Subcutaneous abdominal adipose tissue (tissue), 5 donors: ENCODE measurements at regions not wholly inside any gene's neighbourhood (a gene's known extent, or its start where the extent isn't known, plus 50 kb on each side); places are given as distances from the start of the nearest gene placed in this dataset.

Source experiments
- H3K27ac ChIP-seq: one replicate; pipeline ENCODE4 v1.7.0; 2013; ENCODE audit warnings: low read depth, mild to moderate bottlenecking, inconsistent platforms, low read length, moderate library complexity
- H3K27me3 ChIP-seq, 5 donors: one replicate each; pipeline ENCODE4 v1.7.0; 2013; ENCODE audit warnings: low read length in 5 of 5, inconsistent platforms in 1 of 5; ENCODE audit not compliant: control insufficient read depth in 5 of 5, insufficient read depth in 4 of 5
- H3K36me3 ChIP-seq, 5 donors: one replicate each; pipeline ENCODE4 v1.7.0; 2013; ENCODE audit warnings: low read length in 5 of 5; ENCODE audit not compliant: control insufficient read depth in 5 of 5, insufficient read depth in 5 of 5
- H3K4me1 ChIP-seq, 5 donors: one replicate each; pipeline ENCODE4 v1.7.0; 2013; ENCODE audit warnings: low read length in 5 of 5, mild to moderate bottlenecking in 3 of 5, moderate library complexity in 1 of 5; ENCODE audit not compliant: control insufficient read depth in 5 of 5, insufficient read depth in 5 of 5
- H3K4me3 ChIP-seq, 5 donors: one replicate each; pipeline ENCODE4 v1.7.0; 2013; ENCODE audit warnings: low read length in 5 of 5, low read depth in 1 of 5
- H3K9ac ChIP-seq, 5 donors: one replicate each; pipeline ENCODE4 v1.7.0; 2013; ENCODE audit warnings: low read length in 5 of 5, mild to moderate bottlenecking in 4 of 5, moderate library complexity in 3 of 5
- H3K9me3 ChIP-seq, 5 donors: one replicate each; pipeline ENCODE4 v1.7.0; 2013; ENCODE audit warnings: low read length in 5 of 5; ENCODE audit not compliant: control insufficient read depth in 5 of 5
- donor health status: healthy.
- donor health status: healthy.
- donor health status: healthy.
- donor health status: healthy.
- donor health status: healthy.

GRCh38 chr1:228823200-228823599 is 87.9 kb downstream of the RHOU start:
- Histone ChIP-seq H3K27ac (no peak overlapping the region), H3K4me3 (no peak overlapping the region), H3K27me3 (peaks cover 0 to 2% (median 0%) of the 10 kb centered on the region in 5 donors), H3K9ac (no peak overlapping the region), H3K36me3 (no peaks in the 10 kb centered on the region), H3K4me1 (peaks cover 0 to 10% (median 3%) of the 10 kb centered on the region in 5 donors), H3K9me3 (no peaks in the 10 kb centered on the region)

- peaks cover 0 to 10% (median 3%) of the 10 kb centered on the region in 5 donors for H3K4me1 ChIP-seq
- peaks cover 0 to 2% (median 0%) of the 10 kb centered on the region in 5 donors for H3K27me3 ChIP-seq
- no peak overlapping the region for H3K27ac ChIP-seq
- no peak overlapping the region for H3K9ac ChIP-seq
- H3K36me3 ChIP-seq = no peaks in the 10 kb centered on the region
- no peak overlapping the region for H3K4me3 ChIP-seq
- H3K9me3 ChIP-seq = no peaks in the 10 kb centered on the region
Observed at GRCh38 chr1:228824366-228824765, 89.1 kb downstream of the RHOU start.

- Histone ChIP-seq H3K27me3 (peaks cover 0 to 2% (median 0%) of the 10 kb centered on the region in 5 donors), H3K4me1 (peaks cover 0 to 10% (median 3%) of the 10 kb centered on the region in 5 donors), H3K4me3 (no peak overlapping the region), H3K36me3 (no peaks in the 10 kb centered on the region), H3K9me3 (no peaks in the 10 kb centered on the region), H3K9ac (no peak overlapping the region), H3K27ac (no peak overlapping the region)
Observed at GRCh38 chr1:228825041-228825440, 89.8 kb downstream of the RHOU start.

- H3K4me1 ChIP-seq = peaks cover 0 to 12% (median 3%) of the 10 kb centered on the region in 5 donors
- no peaks in the 10 kb centered on the region for H3K36me3 ChIP-seq
- H3K27me3 ChIP-seq = peaks cover 0 to 2% (median 0%) of the 10 kb centered on the region in 5 donors
- H3K9me3 ChIP-seq = no peaks in the 10 kb centered on the region
- no peak overlapping the region for H3K4me3 ChIP-seq
- no peak overlapping the region for H3K27ac ChIP-seq
- no peak overlapping the region for H3K9ac ChIP-seq
Observed at GRCh38 chr1:228825840-228826484, 90.7 kb downstream of the RHOU start.

- Histone ChIP-seq H3K27me3 (peaks cover 0 to 2% (median 0%) of the 10 kb centered on the region in 5 donors), H3K9ac (no peak overlapping the region), H3K36me3 (no peaks in the 10 kb centered on the region), H3K4me3 (no peak overlapping the region), H3K9me3 (no peaks in the 10 kb centered on the region), H3K4me1 (peaks cover 0 to 13% (median 3%) of the 10 kb centered on the region in 5 donors), H3K27ac (no peak overlapping the region)
Observed at GRCh38 chr1:228827019-228827418, 91.7 kb downstream of the RHOU start.

GRCh38 chr1:228828151-228828550 is 92.9 kb downstream of the RHOU start:
- Histone ChIP-seq H3K27me3 (peaks cover 0 to 2% (median 0%) of the 10 kb centered on the region in 5 donors), H3K9ac (no peak overlapping the region), H3K36me3 (no peaks in the 10 kb centered on the region), H3K4me3 (no peak overlapping the region), H3K9me3 (no peaks in the 10 kb centered on the region), H3K27ac (no peak overlapping the region), H3K4me1 (peaks cover 0 to 13% (median 3%) of the 10 kb centered on the region in 5 donors)

- Histone ChIP-seq H3K27ac (no peak overlapping the region), H3K4me1 (peaks cover 0 to 13% (median 3%) of the 10 kb centered on the region in 5 donors), H3K36me3 (no peaks in the 10 kb centered on the region), H3K9ac (no peak overlapping the region), H3K27me3 (peaks cover 0 to 7% (median 6%) of the 10 kb centered on the region in 5 donors), H3K9me3 (no peaks in the 10 kb centered on the region), H3K4me3 (no peak overlapping the region)
Observed at GRCh38 chr1:228830185-228830953, 95.1 kb downstream of the RHOU start.

- no peak overlapping the region for H3K9ac ChIP-seq
- H3K4me3 ChIP-seq = no peak overlapping the region
- peaks cover 0 to 11% (median 3%) of the 10 kb centered on the region in 5 donors for H3K4me1 ChIP-seq
- no peaks in the 10 kb centered on the region for H3K9me3 ChIP-seq
- H3K27me3 ChIP-seq = peaks cover 0 to 7% (median 6%) of the 10 kb centered on the region in 5 donors
- H3K27ac ChIP-seq = no peak overlapping the region
- H3K36me3 ChIP-seq = no peaks in the 10 kb centered on the region
Observed at GRCh38 chr1:228830954-228831481, 95.7 kb downstream of the RHOU start.

- Histone ChIP-seq H3K27me3 (peaks cover 0 to 6% (median 5%) of the 10 kb centered on the region in 5 donors), H3K36me3 (no peaks in the 10 kb centered on the region), H3K27ac (no peak overlapping the region), H3K4me3 (no peak overlapping the region), H3K4me1 (peaks cover 4 to 18% (median 14%) of the 10 kb centered on the region in 5 donors), H3K9me3 (no peaks in the 10 kb centered on the region), H3K9ac (no peak overlapping the region)
Observed at GRCh38 chr1:228833911-228834688, 98.8 kb downstream of the RHOU start.
